ENCODE measurements at regions not wholly inside any gene's neighbourhood (a gene's known extent, or its start where the extent isn't known, plus 50 kb on each side); places are given as distances from the start of the nearest gene placed in this dataset.

GRCh38 chr4:27973700-27974099, 1113.1 kb downstream of the STIM2 start:
- TF ChIP-seq CTCF (IDR thresholded peaks at IDR 0.05) (no peak), POLR2A (IDR thresholded peaks at IDR 0.05) (no peak)

All from tibial nerve (tissue), 3 donors.